Body of pancreas (tissue), 4 donors: ENCODE measurements at regions not wholly inside any gene's neighbourhood (a gene's known extent, or its start where the extent isn't known, plus 50 kb on each side); places are given as distances from the start of the nearest gene placed in this dataset.

Experiments
- CTCF ChIP-seq, 7 experiments: fragments of 450-650 bp in 4 of 7; fragments of 200-600 bp in 3 of 7; sonication (generic) in 3 of 7; IDR thresholded peaks; one replicate each; pipeline ENCODE4 v1.5.1; 2016 to 2019; ENCODE audit warnings: antibody characterized with exemption in 7 of 7
- POLR2A ChIP-seq, 3 donors: fragments of 450-650 bp; IDR thresholded peaks; one replicate each; pipeline ENCODE4 v1.6.1; 2016; ENCODE audit warnings: antibody characterized with exemption in 3 of 3, mild to moderate bottlenecking in 2 of 3

- TF ChIP-seq CTCF (IDR thresholded peaks at IDR 0.05) (no peak), POLR2A (IDR thresholded peaks at IDR 0.05) (no peak)
Measured at GRCh38 chr16:74029115-74029792, 267.4 kb upstream of the PSMD7 start.
